Calu3 (cell line): ENCODE measurements at regions not wholly inside any gene's neighbourhood (a gene's known extent, or its start where the extent isn't known, plus 50 kb on each side); places are given as distances from the start of the nearest gene placed in this dataset.

Source experiments
- BruUV-seq: library from RNA; stranded (reverse); fragments of 400-500 nt; replicated peaks from 2 replicates; lab custom pipeline; 2021; lab: Mats Ljungman, UMichigan
- CTCF ChIA-PET: fragments of 300-600 bp; sonication (Branson Sonifier 250); formaldehyde crosslinking; loops from one replicate; lab custom pipeline; 2022; ENCODE audit warnings: antibody characterized with exemption; lab: Charles Lee
- DNase-seq: peaks from one replicate; pipeline ENCODE4 v3.0.0; 2022
- H3K27ac Mint-ChIP-seq: one replicate; pipeline ENCODE4 v1.8.0; 2022; ENCODE audit warnings: mixed read lengths; ENCODE audit not compliant: unreplicated experiment
- H3K27me3 Mint-ChIP-seq: one replicate; pipeline ENCODE4 v1.8.0; 2022; ENCODE audit warnings: mixed read lengths; ENCODE audit not compliant: unreplicated experiment
- H3K36me3 Mint-ChIP-seq: one replicate; pipeline ENCODE4 v1.8.0; 2022; ENCODE audit warnings: mild to moderate bottlenecking, moderate library complexity, mixed read lengths; ENCODE audit not compliant: insufficient read depth, unreplicated experiment
- H3K4me1 Mint-ChIP-seq: one replicate; pipeline ENCODE4 v1.8.0; 2022; ENCODE audit warnings: mild to moderate bottlenecking, low read depth, mixed read lengths; ENCODE audit not compliant: unreplicated experiment
- H3K4me3 Mint-ChIP-seq: one replicate; pipeline ENCODE4 v1.8.0; 2022; ENCODE audit warnings: mild to moderate bottlenecking, low read depth, moderate library complexity, mixed read lengths; ENCODE audit not compliant: unreplicated experiment
- H3K9me3 Mint-ChIP-seq: one replicate; pipeline ENCODE4 v1.8.0; 2022; ENCODE audit warnings: low read depth, mixed read lengths; ENCODE audit not compliant: unreplicated experiment
- CTCF ChIP-seq: fragments of 200-600 bp; IDR thresholded peaks from one replicate; pipeline ENCODE4 v1.8.0; 2022; ENCODE audit warnings: antibody characterized with exemption; ENCODE audit not compliant: unreplicated experiment
- intact Hi-C: fragments of 100-400 bp; cut with micrococcal nuclease; formaldehyde crosslinking; loops from one replicate; pipeline ENCODE4 v1.10.0; 2022; ENCODE audit not compliant: unreplicated experiment

GRCh38 chr9:89748021-89748670, 143.3 kb downstream of the GADD45G start:
- no TSS peak for BruUV-seq
- Mint-ChIP-seq H3K4me1 (no peaks in the 10 kb centered on the region), H3K36me3 (no peaks in the 10 kb centered on the region), H3K27ac (no peak overlapping the region), H3K4me3 (no peak overlapping the region), H3K9me3 (peaks cover 2% of the 10 kb centered on the region), H3K27me3 (peaks cover 55% of the 10 kb centered on the region)
- CTCF ChIA-PET: no interaction called here
- no peak for TF ChIP-seq CTCF
- intact Hi-C loops: no loop called here
- DNase-seq: no peak

GRCh38 chr9:89748831-89749499, 144.2 kb downstream of the GADD45G start:
- Mint-ChIP-seq H3K36me3 (no peaks in the 10 kb centered on the region), H3K4me1 (no peaks in the 10 kb centered on the region), H3K4me3 (no peak overlapping the region), H3K9me3 (peaks cover 2% of the 10 kb centered on the region), H3K27ac (no peak overlapping the region), H3K27me3 (peaks cover 58% of the 10 kb centered on the region)
- intact Hi-C loops: no loop called here
- BruUV-seq: no TSS peak
- CTCF ChIA-PET: no interaction called here
- no peak for DNase-seq
- no peak for TF ChIP-seq CTCF

GRCh38 chr9:89749500-89750116, 144.8 kb downstream of the GADD45G start:
- Mint-ChIP-seq H3K9me3 (no peaks in the 10 kb centered on the region), H3K27me3 (peaks cover 65% of the 10 kb centered on the region), H3K27ac (no peak overlapping the region), H3K36me3 (no peaks in the 10 kb centered on the region), H3K4me1 (no peaks in the 10 kb centered on the region), H3K4me3 (no peak overlapping the region)
- intact Hi-C loops: no loop called here
- no peak for DNase-seq
- BruUV-seq: no TSS peak
- CTCF ChIA-PET: no interaction called here
- no peak for TF ChIP-seq CTCF

GRCh38 chr9:89750117-89750791, 145.4 kb downstream of the GADD45G start:
- intact Hi-C loops: no loop called here
- Mint-ChIP-seq H3K4me1 (no peaks in the 10 kb centered on the region), H3K27ac (no peak overlapping the region), H3K4me3 (no peak overlapping the region), H3K36me3 (no peaks in the 10 kb centered on the region), H3K27me3 (peaks cover 71% of the 10 kb centered on the region), H3K9me3 (no peaks in the 10 kb centered on the region)
- CTCF ChIA-PET: interaction anchor here (0.8 kb wide), 1 partner anchor 195 kb away, joined by 5 read pairs; no protein-coding TSS in a partner anchor
- TF ChIP-seq CTCF: no peak
- DNase-seq: no peak
- BruUV-seq: no TSS peak
